ENCODE measurements at regions not wholly inside any gene's neighbourhood (a gene's known extent, or its start where the extent isn't known, plus 50 kb on each side); places are given as distances from the start of the nearest gene placed in this dataset.
"Not testable (repeated sequence)": the region's sequence is repeated elsewhere in the genome, so short reads cannot be mapped to it uniquely, and the experiment has no call there.

- DNase-seq (ENCODE audit: low read depth) = no peak
Measured at GRCh38 chr7:10779465-10780399, 193.9 kb upstream of the PHF14 start.

- DNase-seq (ENCODE audit: low read depth) = no peak
Measured at GRCh38 chr7:10780400-10780747, 193.3 kb upstream of the PHF14 start.

- not testable (repeated sequence) for DNase-seq (ENCODE audit: low read depth)
Measured at GRCh38 chr7:10786976-10787375, 186.7 kb upstream of the PHF14 start.

- DNase-seq (ENCODE audit: low read depth) = no peak
Measured at GRCh38 chr7:10789170-10789569, 184.5 kb upstream of the PHF14 start.

GRCh38 chr7:10790910-10791309 lies 182.8 kb upstream of the PHF14 start:
- no peak for DNase-seq (ENCODE audit: low read depth)

GRCh38 chr7:10793995-10794775 lies 179.5 kb upstream of the PHF14 start:
- no peak for DNase-seq (ENCODE audit: low read depth)

GRCh38 chr7:10797157-10797556 lies 176.5 kb upstream of the PHF14 start:
- no peak for DNase-seq (ENCODE audit: low read depth)

GRCh38 chr7:10798044-10798443 lies 175.6 kb upstream of the PHF14 start:
- no peak for DNase-seq (ENCODE audit: low read depth)

GRCh38 chr7:10799475-10799874 lies 174.2 kb upstream of the PHF14 start:
- no peak for DNase-seq (ENCODE audit: low read depth)

- no peak for DNase-seq (ENCODE audit: low read depth)
Measured at GRCh38 chr7:10802011-10802410, 171.7 kb upstream of the PHF14 start.

GRCh38 chr7:10802526-10802925 lies 171.1 kb upstream of the PHF14 start:
- DNase-seq (ENCODE audit: low read depth) = no peak

GRCh38 chr7:10803720-10804119 lies 170.0 kb upstream of the PHF14 start:
- no peak for DNase-seq (ENCODE audit: low read depth)

- DNase-seq (ENCODE audit: low read depth) = no peak
Measured at GRCh38 chr7:10804770-10805169, 168.9 kb upstream of the PHF14 start.

GRCh38 chr7:10815546-10815945 lies 158.1 kb upstream of the PHF14 start:
- no peak for DNase-seq (ENCODE audit: low read depth)

- DNase-seq (ENCODE audit: low read depth) = no peak
Measured at GRCh38 chr7:10821156-10821555, 152.5 kb upstream of the PHF14 start.

GRCh38 chr7:10824154-10824553 lies 149.5 kb upstream of the PHF14 start:
- DNase-seq (ENCODE audit: low read depth) = no peak

GRCh38 chr7:10838228-10838627 lies 135.4 kb upstream of the PHF14 start:
- no peak for DNase-seq (ENCODE audit: low read depth)

- DNase-seq (ENCODE audit: low read depth) = no peak
Measured at GRCh38 chr7:10845225-10845624, 128.4 kb upstream of the PHF14 start.

GRCh38 chr7:10855583-10855982 lies 118.1 kb upstream of the PHF14 start:
- DNase-seq (ENCODE audit: low read depth) = no peak

- no peak for DNase-seq (ENCODE audit: low read depth)
Measured at GRCh38 chr7:10860516-10860915, 113.2 kb upstream of the PHF14 start.

GRCh38 chr7:10863476-10863875 lies 110.2 kb upstream of the PHF14 start:
- no peak for DNase-seq (ENCODE audit: low read depth)

- DNase-seq (ENCODE audit: low read depth) = no peak
Measured at GRCh38 chr7:10874666-10875065, 99.0 kb upstream of the PHF14 start.

- DNase-seq (ENCODE audit: low read depth) = no peak
Measured at GRCh38 chr7:10875080-10875479, 98.6 kb upstream of the PHF14 start.

Data from activated T-cell treated with anti-CD3 and anti-CD28 coated beads for 1 hour (primary cell).